ENCODE measurements at regions not wholly inside any gene's neighbourhood (a gene's known extent, or its start where the extent isn't known, plus 50 kb on each side); places are given as distances from the start of the nearest gene placed in this dataset.
"Not testable (repeated sequence)": the region's sequence is repeated elsewhere in the genome, so short reads cannot be mapped to it uniquely, and the experiment has no call there.

DNA sequence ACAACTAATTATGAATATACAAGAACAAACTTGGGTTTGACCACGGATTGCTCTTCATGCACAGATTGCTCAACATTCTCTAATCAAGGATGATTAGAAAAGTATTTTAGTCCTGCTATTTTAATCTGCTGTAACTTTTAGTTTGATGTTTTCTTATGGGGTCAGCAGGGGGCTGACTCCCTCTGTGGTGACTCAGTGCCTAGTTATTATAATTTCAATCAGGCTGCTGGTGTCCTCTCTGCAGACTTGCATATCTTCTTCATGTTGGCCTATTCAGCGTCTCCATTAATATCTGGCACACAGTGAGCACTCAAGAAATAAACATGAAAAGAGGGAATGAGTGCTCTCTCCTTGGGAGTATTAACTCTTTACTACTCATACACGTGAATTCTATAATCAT lies 223.8 kb upstream of the DDI1 start:
- H3K27me3 ChIP-seq, result no peaks in the 10 kb centered on the region
- H3K4me3 ChIP-seq, result no peak overlapping the region
- no peak overlapping the region for H3K27ac ChIP-seq
- TF ChIP-seq POLR2A (IDR thresholded peaks at IDR 0.05) (no peak), POLR2AphosphoS5 (IDR thresholded peaks at IDR 0.05) (no peak), EP300 (IDR thresholded peaks at IDR 0.05) (no peak)
- TF ChIP-seq, protein P1, sequence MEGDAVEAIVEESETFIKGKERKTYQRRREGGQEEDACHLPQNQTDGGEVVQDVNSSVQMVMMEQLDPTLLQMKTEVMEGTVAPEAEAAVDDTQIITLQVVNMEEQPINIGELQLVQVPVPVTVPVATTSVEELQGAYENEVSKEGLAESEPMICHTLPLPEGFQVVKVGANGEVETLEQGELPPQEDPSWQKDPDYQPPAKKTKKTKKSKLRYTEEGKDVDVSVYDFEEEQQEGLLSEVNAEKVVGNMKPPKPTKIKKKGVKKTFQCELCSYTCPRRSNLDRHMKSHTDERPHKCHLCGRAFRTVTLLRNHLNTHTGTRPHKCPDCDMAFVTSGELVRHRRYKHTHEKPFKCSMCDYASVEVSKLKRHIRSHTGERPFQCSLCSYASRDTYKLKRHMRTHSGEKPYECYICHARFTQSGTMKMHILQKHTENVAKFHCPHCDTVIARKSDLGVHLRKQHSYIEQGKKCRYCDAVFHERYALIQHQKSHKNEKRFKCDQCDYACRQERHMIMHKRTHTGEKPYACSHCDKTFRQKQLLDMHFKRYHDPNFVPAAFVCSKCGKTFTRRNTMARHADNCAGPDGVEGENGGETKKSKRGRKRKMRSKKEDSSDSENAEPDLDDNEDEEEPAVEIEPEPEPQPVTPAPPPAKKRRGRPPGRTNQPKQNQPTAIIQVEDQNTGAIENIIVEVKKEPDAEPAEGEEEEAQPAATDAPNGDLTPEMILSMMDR (IDR thresholded peaks at IDR 0.05), result no peak
- 45 to 58% (median 52%) methylated on average over 3 of the region's 3 CpGs for WGBS, 5 donors
- intact Hi-C loops (cut with DNase I; ENCODE audit: low total_unique reads), result no loop called here
- no peaks in the 10 kb centered on the region for H3K9me3 ChIP-seq
- peaks cover 0 to 9% (median 0%) of the 10 kb centered on the region in 4 donors for H3K4me1 ChIP-seq
- no peak for DNase-seq
- no peaks in the 10 kb centered on the region for H3K36me3 ChIP-seq

DNA sequence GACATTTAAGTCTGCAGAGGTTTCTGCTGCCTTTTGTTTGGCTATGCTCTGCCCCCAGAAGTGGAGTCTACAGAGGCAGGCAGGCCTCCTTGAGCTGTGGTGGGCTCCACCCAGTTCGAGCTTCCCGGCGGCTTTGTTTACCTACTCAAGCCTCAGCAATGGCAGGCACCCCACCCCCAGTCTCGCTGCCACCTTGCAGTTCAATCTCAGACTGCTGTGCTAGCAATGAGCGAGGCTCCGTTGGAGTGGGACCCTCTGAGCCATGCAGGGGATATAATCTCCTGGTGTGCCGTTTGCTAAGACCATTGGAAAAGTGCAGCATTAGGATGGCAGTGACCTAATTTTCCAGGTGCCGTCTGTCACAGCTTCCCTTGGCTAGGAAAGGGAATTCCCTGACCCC lies 216.1 kb upstream of the DDI1 start:
- H3K36me3 ChIP-seq; H3K27me3 ChIP-seq; intact Hi-C loops (cut with DNase I; ENCODE audit: low total_unique reads); H3K27ac ChIP-seq; H3K4me3 ChIP-seq; H3K4me1 ChIP-seq; H3K9me3 ChIP-seq; DNase-seq: not testable (repeated sequence)
- 80 to 88% (median 85%) methylated on average over 8 of the region's 8 CpGs for WGBS, 5 donors

DNA sequence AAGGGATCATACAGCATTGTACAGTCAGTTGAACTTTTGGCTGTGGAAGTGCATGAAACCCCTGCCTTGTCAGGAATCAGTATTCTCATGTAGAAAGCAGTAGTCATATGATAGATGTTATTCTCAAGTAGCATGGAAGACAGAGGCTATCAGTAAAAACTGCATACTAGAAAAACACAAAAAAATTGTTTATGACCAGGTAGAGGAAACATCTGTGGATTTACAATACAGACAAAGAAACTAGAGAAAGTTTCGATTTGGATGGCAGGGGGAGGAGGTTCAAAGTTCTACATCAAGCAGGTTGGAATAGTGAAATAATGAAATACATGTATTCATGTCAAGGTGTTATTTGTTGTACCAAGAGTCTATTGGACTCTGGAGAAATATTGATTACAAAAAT lies 212.3 kb upstream of the DDI1 start:
- H3K27me3 ChIP-seq, result no peaks in the 10 kb centered on the region
- TF ChIP-seq, protein P1 (IDR thresholded peaks at IDR 0.05), result no peak
- TF ChIP-seq POLR2A (IDR thresholded peaks at IDR 0.05), result no peak
- TF ChIP-seq POLR2AphosphoS5 (IDR thresholded peaks at IDR 0.05), result no peak
- no peak for TF ChIP-seq EP300 (IDR thresholded peaks at IDR 0.05)
- no peak overlapping the region for H3K4me3 ChIP-seq
- no peaks in the 10 kb centered on the region for H3K36me3 ChIP-seq
- WGBS, 5 donors, result 61 to 85% (median 66%) methylated on average over 1 of the region's 1 CpG
- no peaks in the 10 kb centered on the region for H3K4me1 ChIP-seq
- H3K9me3 ChIP-seq, result no peaks in the 10 kb centered on the region
- DNase-seq, result no peak
- intact Hi-C loops (cut with DNase I; ENCODE audit: low total_unique reads), result no loop called here
- no peak overlapping the region for H3K27ac ChIP-seq

DNA sequence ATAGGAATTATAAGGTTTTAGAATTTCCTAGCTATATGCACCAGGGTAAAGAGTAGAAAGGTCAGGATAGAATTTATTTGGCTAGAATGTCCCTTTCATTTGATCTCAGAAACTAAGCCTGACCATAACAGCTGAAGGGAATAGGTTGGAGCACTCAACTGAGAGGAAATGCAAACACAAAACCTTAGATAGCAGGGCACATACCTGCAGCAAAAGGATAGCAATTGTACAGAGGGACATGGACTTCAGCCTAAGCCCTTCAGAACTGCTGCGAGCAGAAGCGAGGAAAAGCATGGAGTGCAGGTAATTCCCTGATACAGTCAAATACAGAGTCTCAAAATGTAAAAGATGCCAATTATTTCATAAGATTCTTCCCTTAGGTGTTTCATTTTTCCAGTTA lies 211.0 kb upstream of the DDI1 start:
- WGBS, 5 donors, result 31 to 61% (median 51%) methylated on average over 2 of the region's 2 CpGs
- intact Hi-C loops (cut with DNase I; ENCODE audit: low total_unique reads), result no loop called here
- TF ChIP-seq POLR2AphosphoS5 (IDR thresholded peaks at IDR 0.05) (peak in 1 of 3 donors; percentile 8), POLR2A (IDR thresholded peaks at IDR 0.05) (no peak), EP300 (IDR thresholded peaks at IDR 0.05) (no peak)
- TF ChIP-seq, protein P1 (IDR thresholded peaks at IDR 0.05), result no peak

DNA sequence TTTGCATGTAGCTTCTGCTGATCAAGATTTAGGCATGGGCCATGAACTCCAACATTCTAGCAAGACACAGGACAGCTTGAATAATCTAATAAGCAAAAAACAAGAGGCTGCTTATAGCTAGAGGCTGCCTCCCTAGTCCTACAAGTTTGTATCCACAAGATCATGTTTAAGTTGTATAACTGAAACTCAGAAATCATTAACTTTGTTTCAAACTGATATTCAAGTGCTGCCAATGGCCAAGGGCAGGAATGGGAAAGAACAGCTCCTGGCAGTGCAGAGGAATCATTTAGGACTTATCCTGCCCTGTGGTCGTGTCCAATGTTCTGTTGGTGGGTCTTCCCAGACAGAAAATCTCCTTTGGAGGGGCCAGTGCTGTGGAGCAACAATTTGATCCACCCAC lies 209.6 kb upstream of the DDI1 start:
- DNase-seq, result no peak
- peaks cover 0 to 16% (median 6%) of the 10 kb centered on the region in 4 donors for H3K9me3 ChIP-seq
- no peak overlapping the region for H3K27ac ChIP-seq
- H3K27me3 ChIP-seq, result no peaks in the 10 kb centered on the region
- TF ChIP-seq POLR2AphosphoS5 (IDR thresholded peaks at IDR 0.05) (no peak), POLR2A (IDR thresholded peaks at IDR 0.05) (no peak), EP300 (IDR thresholded peaks at IDR 0.05) (no peak)
- TF ChIP-seq, protein P1 (IDR thresholded peaks at IDR 0.05), result no peak
- H3K4me1 ChIP-seq, result no peaks in the 10 kb centered on the region
- no peak overlapping the region for H3K4me3 ChIP-seq
- H3K36me3 ChIP-seq, result no peaks in the 10 kb centered on the region
- WGBS, 5 donors, result 24 to 55% (median 26%) methylated on average over 1 of the region's 1 CpG
- intact Hi-C loops (cut with DNase I; ENCODE audit: low total_unique reads), result no loop called here

More for the DNA sequence above, 211.0 kb upstream of the DDI1 start:
- H3K9me3 ChIP-seq, result peaks cover 0 to 2% (median 0%) of the 10 kb centered on the region in 4 donors
- no peak overlapping the region for H3K27ac ChIP-seq
- no peak for DNase-seq
- no peaks in the 10 kb centered on the region for H3K27me3 ChIP-seq
- no peak overlapping the region for H3K4me3 ChIP-seq
- no peaks in the 10 kb centered on the region for H3K4me1 ChIP-seq
- H3K36me3 ChIP-seq, result no peaks in the 10 kb centered on the region

Measured in stomach (tissue), 8 donors.